GM12878 (cell line): ENCODE measurements at regions not wholly inside any gene's neighbourhood (a gene's known extent, or its start where the extent isn't known, plus 50 kb on each side); places are given as distances from the start of the nearest gene placed in this dataset.

Experiments
- ATAC-seq: fragments of 200-7000 bp; cut with Tn5 transposase; 3 replicates; pipeline ENCODE4 v1.9.1; 2020; ENCODE audit warnings: mild to moderate bottlenecking, moderate library complexity
- BruUV-seq: library from RNA; stranded (reverse); fragments of 400-500 nt; replicated peaks from 2 replicates; lab custom pipeline; 2021; lab: Mats Ljungman, UMichigan
- CTCF ChIA-PET: fragments of 300-600 bp; sonication (Branson Sonifier 250); formaldehyde crosslinking; extraction: SDS; loops from one replicate; lab custom pipeline; 2021; ENCODE audit warnings: inconsistent platforms; lab: Yijun Ruan, JAX
- POLR2A ChIA-PET: fragments of 350-600 bp; formaldehyde crosslinking; extraction: SDS; loops from one replicate; lab custom pipeline; 2021; ENCODE audit warnings: inconsistent platforms; lab: Charles Lee
- RAD21 ChIA-PET: fragments of 300-600 bp; sonication (Branson Sonifier 250); formaldehyde crosslinking; loops from one replicate; lab custom pipeline; 2023; ENCODE audit warnings: antibody characterized with exemption; ENCODE audit not compliant: unreplicated experiment; lab: Charles Lee
- SMC1A ChIA-PET: fragments of 300-600 bp; sonication (Branson Sonifier 250); formaldehyde crosslinking; loops from one replicate; lab custom pipeline; 2023; ENCODE audit not compliant: unreplicated experiment, uncharacterized antibody; lab: Charles Lee
- DNase-seq: peaks from one replicate; pipeline ENCODE4 v3.0.0-alpha.2; 2011; ENCODE audit warnings: low read depth, low spot score
- FAIRE-seq: peaks from 3 replicates; lab custom pipeline; 2011; peaks lifted over from hg19 to GRCh38; lab: Jason Lieb, UNC
- H2AFZ ChIP-seq: 2 replicates; pipeline ENCODE4 v1.6.0; 2011; ENCODE audit warnings: low read depth, low read length, control low read depth; ENCODE audit not compliant: control insufficient read depth
- H3K27ac ChIP-seq: 2 replicates; pipeline ENCODE4 v1.5.1; 2011; ENCODE audit warnings: control low read depth; ENCODE audit not compliant: control insufficient read depth, insufficient read depth
- H3K27me3 ChIP-seq, 2 experiments: replicated peaks in 1 of 2; 2 replicates each; pipeline versions ENCODE4 v1.6.0 to v1.6.1; 2011; ENCODE audit warnings: low read length in 1 of 2; ENCODE audit not compliant: control insufficient read depth in 2 of 2, insufficient read depth in 2 of 2
- H3K36me3 ChIP-seq, 2 experiments: 2 replicates each; pipeline ENCODE4 v1.5.1; 2011; ENCODE audit warnings: low read length in 1 of 2; ENCODE audit not compliant: control insufficient read depth in 2 of 2, insufficient read depth in 2 of 2
- H3K4me1 ChIP-seq: 2 replicates; pipeline ENCODE4 v1.6.1; 2011; ENCODE audit warnings: mild to moderate bottlenecking, low read length, moderate library complexity, mixed read lengths; ENCODE audit not compliant: control insufficient read depth, insufficient read depth
- H3K4me2 ChIP-seq: 2 replicates; pipeline ENCODE4 v1.6.0; 2011; ENCODE audit warnings: control low read depth; ENCODE audit not compliant: control insufficient read depth, insufficient read depth
- H3K4me3 ChIP-seq: fragments of 200-600 bp; sonication (generic); 2 replicates; pipeline ENCODE4 v1.5.1; 2016
- H3K79me2 ChIP-seq: 2 replicates; pipeline ENCODE4 v1.6.0; 2011; ENCODE audit warnings: low read length; ENCODE audit not compliant: control insufficient read depth, insufficient read depth
- H3K9ac ChIP-seq: 2 replicates; pipeline ENCODE4 v1.8.0; 2011; ENCODE audit warnings: low read length, control low read depth, mixed read lengths; ENCODE audit not compliant: control insufficient read depth, insufficient read depth
- H3K9me3 ChIP-seq: replicated peaks from 3 replicates; pipeline ENCODE4 v1.5.1; 2011; ENCODE audit warnings: mild to moderate bottlenecking, low read length; ENCODE audit not compliant: control insufficient read depth, insufficient read depth
- H4K20me1 ChIP-seq: 2 replicates; pipeline ENCODE4 v1.6.0; 2011; ENCODE audit not compliant: control insufficient read depth, insufficient read depth
- ATF7 ChIP-seq: fragments of 450-650 bp; IDR thresholded peaks from 2 replicates; pipeline ENCODE4 v1.6.1; 2016; ENCODE audit warnings: low read depth, mild to moderate bottlenecking
- IRF4 ChIP-seq: IDR thresholded peaks from 2 replicates; pipeline ENCODE4 v1.6.1; 2011; ENCODE audit warnings: low read depth, low read length
- POU2F2 ChIP-seq: IDR thresholded peaks from 3 replicates; pipeline ENCODE4 v1.6.1; 2011; ENCODE audit warnings: low read depth, mild to moderate bottlenecking, low read length, borderline replicate concordance
- RCOR1 ChIP-seq: conservative IDR thresholded peaks from 2 replicates; pipeline ENCODE4 v1.6.1; 2012; ENCODE audit warnings: low read depth, low read length, improper control_type of control experiment
- RFX5 ChIP-seq: IDR thresholded peaks from 2 replicates; pipeline ENCODE4 v1.6.1; 2011; ENCODE audit warnings: low read depth, low read length, improper control_type of control experiment
- SREBF2 ChIP-seq: IDR thresholded peaks from 2 replicates; pipeline ENCODE4 v1.6.1; 2012; ENCODE audit warnings: mild to moderate bottlenecking, low read length
- SUPT20H ChIP-seq: IDR thresholded peaks from 2 replicates; pipeline ENCODE4 v1.6.1; 2011; ENCODE audit warnings: low read depth, mild to moderate bottlenecking, low read length, moderate library complexity, borderline replicate concordance; ENCODE audit not compliant: control insufficient read depth
- TBL1XR1 ChIP-seq: IDR thresholded peaks from 2 replicates; pipeline ENCODE4 v1.6.1; 2012; ENCODE audit warnings: low read depth, low read length, improper control_type of control experiment
- TCF3 ChIP-seq: IDR thresholded peaks from 2 replicates; pipeline ENCODE4 v1.6.1; 2012; ENCODE audit warnings: low read depth, mild to moderate bottlenecking, low read length, borderline replicate concordance; ENCODE audit not compliant: insufficient read depth
- WRNIP1 ChIP-seq: IDR thresholded peaks from 2 replicates; pipeline ENCODE4 v1.6.1; 2011; ENCODE audit warnings: low read depth, low read length, improper control_type of control experiment, borderline replicate concordance
- ZNF274 ChIP-seq: IDR thresholded peaks from one replicate; pipeline ENCODE4 v1.8.0; 2011; ENCODE audit not compliant: insufficient read length, insufficient read depth
- ZZZ3 ChIP-seq: IDR thresholded peaks from 2 replicates; pipeline ENCODE4 v1.6.1; 2011; ENCODE audit warnings: low read depth; ENCODE audit not compliant: control insufficient read depth, insufficient read length
- WGBS: methylation state at CpG from one replicate; pipeline ENCODE4 v1.1.6; 2016; ENCODE audit warnings: low lambda C conversion rate; ENCODE audit not compliant: insufficient replicate concordance, insufficient coverage; ENCODE audit errors: missing lambda C conversion rate; 5-methylcytosine and 5-hydroxymethylcytosine counted together
- in situ Hi-C: fragments of 300-500 bp; cut with MboI; formaldehyde crosslinking; loops from 9 replicates; pipeline ENCODE4 v1.14.3; 2018; ENCODE audit warnings: mixed read lengths
- intact Hi-C: fragments of 100-400 bp; cut with micrococcal nuclease; formaldehyde crosslinking; loops from one replicate; pipeline ENCODE4 v1.14.2; 2022; ENCODE audit not compliant: unreplicated experiment
- TF ChIP-seq, protein P1 (sequence below): fragments of 450-650 bp; IDR thresholded peaks from 2 replicates; pipeline ENCODE4 v1.6.1; 2017; ENCODE audit warnings: antibody characterized with exemption, mild to moderate bottlenecking, moderate library complexity
- TF ChIP-seq, protein P2 (sequence below): fragments of 450-650 bp; IDR thresholded peaks from 2 replicates; pipeline ENCODE4 v1.6.1; 2016; ENCODE audit warnings: mild to moderate bottlenecking, moderate library complexity, borderline replicate concordance
- TF ChIP-seq, protein P3 (sequence below): fragments of 450-650 bp; IDR thresholded peaks from 2 replicates; pipeline ENCODE4 v1.6.1; 2017; ENCODE audit warnings: mild to moderate bottlenecking, moderate library complexity

DNA sequence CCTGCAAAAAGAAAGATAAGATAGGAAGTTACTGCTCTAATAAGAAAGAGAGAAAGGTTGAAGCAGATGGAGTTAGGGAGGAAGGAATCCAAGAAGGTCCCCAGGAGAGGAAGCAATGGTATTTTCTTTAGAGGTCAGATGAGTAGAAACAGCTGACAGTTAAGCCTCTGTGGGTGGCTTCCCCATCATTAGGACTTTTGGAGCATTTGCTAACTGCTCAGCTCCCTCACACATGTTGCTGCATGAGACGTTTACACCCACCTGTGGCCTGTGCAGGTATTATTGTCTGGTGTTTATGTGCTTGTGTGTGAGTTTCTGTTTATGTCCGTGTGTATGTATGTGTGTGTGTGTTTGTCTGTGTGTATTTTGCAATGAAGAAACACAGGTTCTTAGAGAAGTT is 346.8 kb downstream of the RAB28 start:
- WGBS: 10% methylated on average over 2 of the region's 2 CpGs
- in situ Hi-C loops: no loop called here
- H3K27me3 ChIP-seq: no peaks in the 10 kb centered on the region
- H3K36me3 ChIP-seq: no peaks in the 10 kb centered on the region
- POLR2A ChIA-PET: no interaction called here
- no peak overlapping the region for H3K9ac ChIP-seq
- RAD21 ChIA-PET: no interaction called here
- no peaks in the 10 kb centered on the region for H3K79me2 ChIP-seq
- no peaks in the 10 kb centered on the region for H4K20me1 ChIP-seq
- H3K9me3 ChIP-seq: no peaks in the 10 kb centered on the region
- FAIRE-seq: no peak
- H3K4me3 ChIP-seq: no peak overlapping the region
- H2AFZ ChIP-seq: no peak overlapping the region
- SMC1A ChIA-PET: interaction anchor here (0.6 to 1.6 kb wide), 2 partner anchors 9 to 19 kb away, joined by 3 read pairs; no protein-coding TSS in a partner anchor
- TF ChIP-seq POU2F2 (no peak), ZNF274 (no peak), TBL1XR1 (no peak), IRF4 (no peak), WRNIP1 (no peak), ZZZ3 (no peak), SUPT20H (no peak), TCF3 (no peak), RFX5 (no peak), SREBF2 (no peak), RCOR1 (no peak), ATF7 (no peak)
- TF ChIP-seq, protein P1, sequence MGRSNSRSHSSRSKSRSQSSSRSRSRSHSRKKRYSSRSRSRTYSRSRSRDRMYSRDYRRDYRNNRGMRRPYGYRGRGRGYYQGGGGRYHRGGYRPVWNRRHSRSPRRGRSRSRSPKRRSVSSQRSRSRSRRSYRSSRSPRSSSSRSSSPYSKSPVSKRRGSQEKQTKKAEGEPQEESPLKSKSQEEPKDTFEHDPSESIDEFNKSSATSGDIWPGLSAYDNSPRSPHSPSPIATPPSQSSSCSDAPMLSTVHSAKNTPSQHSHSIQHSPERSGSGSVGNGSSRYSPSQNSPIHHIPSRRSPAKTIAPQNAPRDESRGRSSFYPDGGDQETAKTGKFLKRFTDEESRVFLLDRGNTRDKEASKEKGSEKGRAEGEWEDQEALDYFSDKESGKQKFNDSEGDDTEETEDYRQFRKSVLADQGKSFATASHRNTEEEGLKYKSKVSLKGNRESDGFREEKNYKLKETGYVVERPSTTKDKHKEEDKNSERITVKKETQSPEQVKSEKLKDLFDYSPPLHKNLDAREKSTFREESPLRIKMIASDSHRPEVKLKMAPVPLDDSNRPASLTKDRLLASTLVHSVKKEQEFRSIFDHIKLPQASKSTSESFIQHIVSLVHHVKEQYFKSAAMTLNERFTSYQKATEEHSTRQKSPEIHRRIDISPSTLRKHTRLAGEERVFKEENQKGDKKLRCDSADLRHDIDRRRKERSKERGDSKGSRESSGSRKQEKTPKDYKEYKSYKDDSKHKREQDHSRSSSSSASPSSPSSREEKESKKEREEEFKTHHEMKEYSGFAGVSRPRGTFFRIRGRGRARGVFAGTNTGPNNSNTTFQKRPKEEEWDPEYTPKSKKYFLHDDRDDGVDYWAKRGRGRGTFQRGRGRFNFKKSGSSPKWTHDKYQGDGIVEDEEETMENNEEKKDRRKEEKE: no peak
- TF ChIP-seq, protein P2, sequence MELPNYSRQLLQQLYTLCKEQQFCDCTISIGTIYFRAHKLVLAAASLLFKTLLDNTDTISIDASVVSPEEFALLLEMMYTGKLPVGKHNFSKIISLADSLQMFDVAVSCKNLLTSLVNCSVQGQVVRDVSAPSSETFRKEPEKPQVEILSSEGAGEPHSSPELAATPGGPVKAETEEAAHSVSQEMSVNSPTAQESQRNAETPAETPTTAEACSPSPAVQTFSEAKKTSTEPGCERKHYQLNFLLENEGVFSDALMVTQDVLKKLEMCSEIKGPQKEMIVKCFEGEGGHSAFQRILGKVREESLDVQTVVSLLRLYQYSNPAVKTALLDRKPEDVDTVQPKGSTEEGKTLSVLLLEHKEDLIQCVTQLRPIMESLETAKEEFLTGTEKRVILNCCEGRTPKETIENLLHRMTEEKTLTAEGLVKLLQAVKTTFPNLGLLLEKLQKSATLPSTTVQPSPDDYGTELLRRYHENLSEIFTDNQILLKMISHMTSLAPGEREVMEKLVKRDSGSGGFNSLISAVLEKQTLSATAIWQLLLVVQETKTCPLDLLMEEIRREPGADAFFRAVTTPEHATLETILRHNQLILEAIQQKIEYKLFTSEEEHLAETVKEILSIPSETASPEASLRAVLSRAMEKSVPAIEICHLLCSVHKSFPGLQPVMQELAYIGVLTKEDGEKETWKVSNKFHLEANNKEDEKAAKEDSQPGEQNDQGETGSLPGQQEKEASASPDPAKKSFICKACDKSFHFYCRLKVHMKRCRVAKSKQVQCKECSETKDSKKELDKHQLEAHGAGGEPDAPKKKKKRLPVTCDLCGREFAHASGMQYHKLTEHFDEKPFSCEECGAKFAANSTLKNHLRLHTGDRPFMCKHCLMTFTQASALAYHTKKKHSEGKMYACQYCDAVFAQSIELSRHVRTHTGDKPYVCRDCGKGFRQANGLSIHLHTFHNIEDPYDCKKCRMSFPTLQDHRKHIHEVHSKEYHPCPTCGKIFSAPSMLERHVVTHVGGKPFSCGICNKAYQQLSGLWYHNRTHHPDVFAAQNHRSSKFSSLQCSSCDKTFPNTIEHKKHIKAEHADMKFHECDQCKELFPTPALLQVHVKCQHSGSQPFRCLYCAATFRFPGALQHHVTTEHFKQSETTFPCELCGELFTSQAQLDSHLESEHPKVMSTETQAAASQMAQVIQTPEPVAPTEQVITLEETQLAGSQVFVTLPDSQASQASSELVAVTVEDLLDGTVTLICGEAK: no peak
- TF ChIP-seq, protein P3, sequence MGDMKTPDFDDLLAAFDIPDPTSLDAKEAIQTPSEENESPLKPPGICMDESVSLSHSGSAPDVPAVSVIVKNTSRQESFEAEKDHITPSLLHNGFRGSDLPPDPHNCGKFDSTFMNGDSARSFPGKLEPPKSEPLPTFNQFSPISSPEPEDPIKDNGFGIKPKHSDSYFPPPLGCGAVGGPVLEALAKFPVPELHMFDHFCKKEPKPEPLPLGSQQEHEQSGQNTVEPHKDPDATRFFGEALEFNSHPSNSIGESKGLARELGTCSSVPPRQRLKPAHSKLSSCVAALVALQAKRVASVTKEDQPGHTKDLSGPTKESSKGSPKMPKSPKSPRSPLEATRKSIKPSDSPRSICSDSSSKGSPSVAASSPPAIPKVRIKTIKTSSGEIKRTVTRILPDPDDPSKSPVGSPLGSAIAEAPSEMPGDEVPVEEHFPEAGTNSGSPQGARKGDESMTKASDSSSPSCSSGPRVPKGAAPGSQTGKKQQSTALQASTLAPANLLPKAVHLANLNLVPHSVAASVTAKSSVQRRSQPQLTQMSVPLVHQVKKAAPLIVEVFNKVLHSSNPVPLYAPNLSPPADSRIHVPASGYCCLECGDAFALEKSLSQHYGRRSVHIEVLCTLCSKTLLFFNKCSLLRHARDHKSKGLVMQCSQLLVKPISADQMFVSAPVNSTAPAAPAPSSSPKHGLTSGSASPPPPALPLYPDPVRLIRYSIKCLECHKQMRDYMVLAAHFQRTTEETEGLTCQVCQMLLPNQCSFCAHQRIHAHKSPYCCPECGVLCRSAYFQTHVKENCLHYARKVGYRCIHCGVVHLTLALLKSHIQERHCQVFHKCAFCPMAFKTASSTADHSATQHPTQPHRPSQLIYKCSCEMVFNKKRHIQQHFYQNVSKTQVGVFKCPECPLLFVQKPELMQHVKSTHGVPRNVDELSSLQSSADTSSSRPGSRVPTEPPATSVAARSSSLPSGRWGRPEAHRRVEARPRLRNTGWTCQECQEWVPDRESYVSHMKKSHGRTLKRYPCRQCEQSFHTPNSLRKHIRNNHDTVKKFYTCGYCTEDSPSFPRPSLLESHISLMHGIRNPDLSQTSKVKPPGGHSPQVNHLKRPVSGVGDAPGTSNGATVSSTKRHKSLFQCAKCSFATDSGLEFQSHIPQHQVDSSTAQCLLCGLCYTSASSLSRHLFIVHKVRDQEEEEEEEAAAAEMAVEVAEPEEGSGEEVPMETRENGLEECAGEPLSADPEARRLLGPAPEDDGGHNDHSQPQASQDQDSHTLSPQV: no peak
- no peaks in the 10 kb centered on the region for H3K4me1 ChIP-seq
- ATAC-seq: no peak
- CTCF ChIA-PET: no interaction called here
- intact Hi-C loops: no loop called here
- H3K4me2 ChIP-seq: no peak overlapping the region
- no TSS peak for BruUV-seq
- H3K27ac ChIP-seq: no peak overlapping the region
- no peak for DNase-seq
